PC-9 (cell line): ENCODE measurements at regions not wholly inside any gene's neighbourhood (a gene's known extent, or its start where the extent isn't known, plus 50 kb on each side); places are given as distances from the start of the nearest gene placed in this dataset.

ENCODE experiments used
- BruUV-seq: library from RNA; stranded (reverse); fragments of 400-500 nt; replicated peaks from 2 replicates; lab custom pipeline; 2021; lab: Mats Ljungman, UMichigan
- CTCF ChIA-PET: fragments of 300-600 bp; sonication (Branson Sonifier 250); formaldehyde crosslinking; loops from one replicate; lab custom pipeline; 2022; ENCODE audit warnings: antibody characterized with exemption; lab: Charles Lee
- POLR2A ChIA-PET: fragments of 300-600 bp; sonication (Branson Sonifier 250); formaldehyde crosslinking; loops from one replicate; lab custom pipeline; 2022; ENCODE audit warnings: antibody characterized with exemption; ENCODE audit not compliant: unreplicated experiment; lab: Charles Lee
- DNase-seq, 2 experiments: peaks; one replicate each; pipeline versions ENCODE4 v3.0.0 to v3.0.0-alpha.2; 2015 to 2022; ENCODE audit warnings: mixed read lengths in 1 of 2
- H2AFZ ChIP-seq: fragments of 200-600 bp; sonication (generic); 2 replicates; pipeline ENCODE4 v1.8.1; 2017; ENCODE audit warnings: antibody characterized with exemption
- H3F3A ChIP-seq: fragments of 200-600 bp; sonication (generic); 2 replicates; pipeline ENCODE4 v1.8.1; 2017; ENCODE audit warnings: antibody characterized with exemption, mild to moderate bottlenecking, low read depth; ENCODE audit not compliant: insufficient read depth
- H3K27ac ChIP-seq: fragments of 200-600 bp; sonication (generic); 2 replicates; pipeline ENCODE4 v1.6.1; 2016; ENCODE audit warnings: mixed run types
- H3K27me3 ChIP-seq: fragments of 200-600 bp; sonication (generic); 2 replicates; pipeline ENCODE4 v1.6.1; 2016; ENCODE audit warnings: low read depth, mixed run types; ENCODE audit not compliant: insufficient read depth
- H3K36me3 ChIP-seq: fragments of 200-600 bp; sonication (generic); 2 replicates; pipeline ENCODE4 v1.6.1; 2016; ENCODE audit warnings: low read depth, mixed run types
- H3K4me1 ChIP-seq: fragments of 200-600 bp; sonication (generic); replicated peaks from 2 replicates; pipeline ENCODE4 v1.6.1; 2016; ENCODE audit warnings: mixed run types; ENCODE audit not compliant: insufficient read depth
- H3K4me2 ChIP-seq: fragments of 200-600 bp; sonication (generic); 2 replicates; pipeline ENCODE4 v1.6.1; 2017; ENCODE audit warnings: mixed run types
- H3K4me3 ChIP-seq: fragments of 200-600 bp; sonication (generic); 2 replicates; pipeline ENCODE4 v1.6.1; 2016; ENCODE audit warnings: mixed run types
- H3K79me2 ChIP-seq: fragments of 200-600 bp; sonication (generic); 2 replicates; pipeline ENCODE4 v1.6.1; 2017; ENCODE audit warnings: low read depth, mixed run types
- H3K9me2 ChIP-seq: fragments of 200-600 bp; sonication (generic); 2 replicates; pipeline ENCODE4 v1.8.1; 2017; ENCODE audit warnings: mild to moderate bottlenecking; ENCODE audit not compliant: insufficient read depth
- H3K9me3 ChIP-seq: fragments of 200-600 bp; sonication (generic); 2 replicates; pipeline ENCODE4 v1.8.1; 2016; ENCODE audit warnings: low read depth; ENCODE audit not compliant: insufficient read depth
- H4K20me1 ChIP-seq: fragments of 200-600 bp; sonication (generic); 2 replicates; pipeline ENCODE4 v1.8.1; 2017; ENCODE audit not compliant: insufficient read depth
- EZH2 ChIP-seq: fragments of 200-600 bp; sonication (generic); IDR thresholded peaks from 2 replicates; pipeline ENCODE4 v1.8.0; 2017; ENCODE audit warnings: antibody characterized with exemption, low read depth
- intact Hi-C: fragments of 100-400 bp; cut with micrococcal nuclease; formaldehyde crosslinking; loops from one replicate; pipeline ENCODE4 v1.10.0; 2022; ENCODE audit not compliant: unreplicated experiment
- TF ChIP-seq, protein P1 (sequence below): fragments of 200-600 bp; sonication (generic); conservative IDR thresholded peaks from 2 replicates; pipeline ENCODE4 v1.6.1; 2017; ENCODE audit warnings: mixed run types, antibody characterized with exemption, mild to moderate bottlenecking, moderate library complexity

DNA sequence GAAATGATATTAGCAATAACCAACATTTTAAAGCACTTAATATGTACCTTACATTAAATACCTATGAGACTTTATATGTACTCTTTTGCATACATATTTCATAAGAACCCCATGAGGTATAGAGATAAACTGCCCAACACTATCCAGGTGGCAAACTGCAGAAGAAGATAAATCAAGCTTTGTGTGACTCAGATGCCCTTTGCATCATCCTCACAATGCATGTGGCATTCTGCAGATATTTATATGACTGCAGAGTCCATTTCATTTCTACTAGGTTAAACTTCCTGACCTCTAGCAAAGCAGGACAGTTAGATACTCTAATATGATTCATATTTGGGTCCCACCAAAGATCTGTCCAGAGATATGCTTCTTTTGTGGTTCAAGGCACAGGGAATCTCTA is 85.6 kb upstream of the RASGEF1B start:
- H3K9me3 ChIP-seq: no peaks in the 10 kb centered on the region
- no peak overlapping the region for H2AFZ ChIP-seq
- no peak overlapping the region for H3K4me2 ChIP-seq
- H3K9me2 ChIP-seq: no peaks in the 10 kb centered on the region
- no peak overlapping the region for H3K27ac ChIP-seq
- H3F3A ChIP-seq: no peaks in the 10 kb centered on the region
- H3K4me3 ChIP-seq: no peak overlapping the region
- no peaks in the 10 kb centered on the region for H3K36me3 ChIP-seq
- H3K27me3 ChIP-seq: no peaks in the 10 kb centered on the region
- H3K4me1 ChIP-seq: no peaks in the 10 kb centered on the region
- TF ChIP-seq, protein P1, sequence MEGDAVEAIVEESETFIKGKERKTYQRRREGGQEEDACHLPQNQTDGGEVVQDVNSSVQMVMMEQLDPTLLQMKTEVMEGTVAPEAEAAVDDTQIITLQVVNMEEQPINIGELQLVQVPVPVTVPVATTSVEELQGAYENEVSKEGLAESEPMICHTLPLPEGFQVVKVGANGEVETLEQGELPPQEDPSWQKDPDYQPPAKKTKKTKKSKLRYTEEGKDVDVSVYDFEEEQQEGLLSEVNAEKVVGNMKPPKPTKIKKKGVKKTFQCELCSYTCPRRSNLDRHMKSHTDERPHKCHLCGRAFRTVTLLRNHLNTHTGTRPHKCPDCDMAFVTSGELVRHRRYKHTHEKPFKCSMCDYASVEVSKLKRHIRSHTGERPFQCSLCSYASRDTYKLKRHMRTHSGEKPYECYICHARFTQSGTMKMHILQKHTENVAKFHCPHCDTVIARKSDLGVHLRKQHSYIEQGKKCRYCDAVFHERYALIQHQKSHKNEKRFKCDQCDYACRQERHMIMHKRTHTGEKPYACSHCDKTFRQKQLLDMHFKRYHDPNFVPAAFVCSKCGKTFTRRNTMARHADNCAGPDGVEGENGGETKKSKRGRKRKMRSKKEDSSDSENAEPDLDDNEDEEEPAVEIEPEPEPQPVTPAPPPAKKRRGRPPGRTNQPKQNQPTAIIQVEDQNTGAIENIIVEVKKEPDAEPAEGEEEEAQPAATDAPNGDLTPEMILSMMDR: no peak
- no peak for TF ChIP-seq EZH2
- POLR2A ChIA-PET: no interaction called here
- H4K20me1 ChIP-seq: no peaks in the 10 kb centered on the region
- no TSS peak for BruUV-seq
- no peaks in the 10 kb centered on the region for H3K79me2 ChIP-seq
- intact Hi-C loops: no loop called here
- DNase-seq: no peak
- CTCF ChIA-PET: no interaction called here

DNA sequence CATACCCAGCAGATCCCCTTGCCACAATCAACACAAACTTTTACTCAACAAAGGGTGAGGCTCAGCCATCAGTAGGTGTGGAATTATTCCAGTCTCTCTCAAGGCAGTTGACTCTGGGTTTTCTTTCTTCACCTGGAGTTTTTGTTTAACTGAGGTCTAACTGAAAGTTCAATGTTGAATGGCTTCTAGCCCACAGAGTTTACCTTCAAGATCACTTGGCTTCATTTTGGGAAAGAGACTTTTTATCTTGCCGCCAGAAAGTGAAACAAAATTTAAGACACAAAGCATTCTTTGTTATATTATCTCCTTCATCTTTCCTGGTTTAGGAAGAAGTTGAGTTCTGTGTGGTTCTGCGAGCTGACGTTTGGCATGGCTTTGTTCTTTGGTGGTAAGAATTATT is 83.8 kb upstream of the RASGEF1B start:
- Histone ChIP-seq H3K4me1 (no peaks in the 10 kb centered on the region), H3K4me2 (no peak overlapping the region), H3K4me3 (no peak overlapping the region), H3F3A (no peaks in the 10 kb centered on the region), H3K27ac (no peak overlapping the region), H3K27me3 (no peaks in the 10 kb centered on the region), H3K36me3 (no peaks in the 10 kb centered on the region), H3K9me3 (no peaks in the 10 kb centered on the region), H3K9me2 (no peaks in the 10 kb centered on the region), H4K20me1 (no peaks in the 10 kb centered on the region), H3K79me2 (no peaks in the 10 kb centered on the region), H2AFZ (no peak overlapping the region)
- ChIA-PET CTCF (no interaction called here), POLR2A (no interaction called here)
- no TSS peak for BruUV-seq
- intact Hi-C loops: no loop called here
- no peak for DNase-seq
- TF ChIP-seq EZH2: no peak

DNA sequence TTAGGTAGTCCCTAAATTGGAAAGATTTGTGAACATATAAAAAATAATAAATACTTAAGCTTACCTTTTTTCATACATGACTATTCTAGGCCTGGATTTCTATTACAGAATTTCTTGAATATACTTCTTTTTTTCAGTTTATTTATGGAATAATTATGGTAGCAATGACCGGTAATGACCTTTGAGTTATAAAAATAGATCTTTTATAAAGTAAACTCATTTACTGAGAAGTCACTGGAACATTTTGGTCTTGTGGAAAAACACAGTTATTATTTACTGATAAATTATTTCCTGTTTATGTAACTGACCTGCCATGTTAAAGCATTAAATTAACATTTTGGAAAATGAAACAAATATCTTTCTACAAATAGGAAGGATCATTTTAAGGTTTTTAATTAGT is 80.4 kb upstream of the RASGEF1B start:
- no peaks in the 10 kb centered on the region for H3K4me1 ChIP-seq
- TF ChIP-seq EZH2: no peak
- TF ChIP-seq, protein P1: no peak
- DNase-seq: no peak
- no peak overlapping the region for H3K4me2 ChIP-seq
- no peak overlapping the region for H3K4me3 ChIP-seq
- H3F3A ChIP-seq: no peaks in the 10 kb centered on the region
- H3K36me3 ChIP-seq: no peaks in the 10 kb centered on the region
- BruUV-seq: no TSS peak
- ChIA-PET CTCF (no interaction called here), POLR2A (no interaction called here)
- no peak overlapping the region for H3K27ac ChIP-seq
- intact Hi-C loops: no loop called here
- H3K9me3 ChIP-seq: no peaks in the 10 kb centered on the region
- no peaks in the 10 kb centered on the region for H3K27me3 ChIP-seq
- H3K9me2 ChIP-seq: no peaks in the 10 kb centered on the region
- H2AFZ ChIP-seq: no peak overlapping the region
- H4K20me1 ChIP-seq: no peaks in the 10 kb centered on the region
- H3K79me2 ChIP-seq: no peaks in the 10 kb centered on the region

DNA sequence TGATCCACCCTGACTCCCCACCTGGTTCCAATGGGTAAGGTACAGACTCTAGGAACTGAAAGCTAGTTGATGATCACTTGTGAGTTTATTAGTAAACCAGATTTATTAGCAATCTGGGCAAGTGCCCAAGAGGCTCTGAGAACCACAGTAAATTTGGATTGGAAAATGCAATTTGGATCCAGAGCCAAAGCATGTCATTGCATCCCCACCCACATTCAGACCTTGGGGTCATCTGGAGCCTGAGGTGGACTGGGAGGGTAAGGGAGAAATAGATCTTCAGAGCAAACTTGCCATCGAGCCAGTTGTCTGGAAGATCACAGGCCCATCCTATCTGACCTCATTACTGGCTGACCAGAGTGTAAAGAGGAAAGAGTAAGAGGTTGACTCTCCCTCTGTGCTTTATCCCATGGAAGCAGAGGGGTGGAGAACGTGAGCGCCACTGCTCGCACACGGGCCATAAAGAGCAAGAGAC is 78.7 kb upstream of the RASGEF1B start:
- H3K36me3 ChIP-seq: no peaks in the 10 kb centered on the region
- intact Hi-C loops: no loop called here
- H3K4me3 ChIP-seq: no peak overlapping the region
- H3K27ac ChIP-seq: no peak overlapping the region
- H3K9me2 ChIP-seq: no peaks in the 10 kb centered on the region
- no peaks in the 10 kb centered on the region for H3F3A ChIP-seq
- H3K27me3 ChIP-seq: no peaks in the 10 kb centered on the region
- no peaks in the 10 kb centered on the region for H3K4me1 ChIP-seq
- no peaks in the 10 kb centered on the region for H3K9me3 ChIP-seq
- BruUV-seq: no TSS peak
- H3K4me2 ChIP-seq: no peak overlapping the region
- TF ChIP-seq, protein P1: no peak
- TF ChIP-seq EZH2: no peak
- DNase-seq: no peak
- H2AFZ ChIP-seq: no peak overlapping the region
- H3K79me2 ChIP-seq: no peaks in the 10 kb centered on the region
- POLR2A ChIA-PET: no interaction called here
- H4K20me1 ChIP-seq: no peaks in the 10 kb centered on the region
- CTCF ChIA-PET: no interaction called here
